ACHN (cell line): ENCODE measurements at regions not wholly inside any gene's neighbourhood (a gene's known extent, or its start where the extent isn't known, plus 50 kb on each side); places are given as distances from the start of the nearest gene placed in this dataset.
A peak's percentile ranks its signal among the peaks of the same experiment; 100 is the strongest.

Source experiments
- DNase-seq: peaks from one replicate; pipeline ENCODE4 v3.0.0-alpha.2; 2015
- in situ Hi-C: cut with HindIII; loops from 2 replicates; pipeline ENCODE4 v1.10.0; 2017; ENCODE audit warnings: low sequenced_read_pairs, low pct_ligation_motif_present, low pct_unique_long_range_greater_than_20kb

GRCh38 chr12:91810531-91811451 is 334.9 kb downstream of the BTG1 start:
- in situ Hi-C loops: no loop called here
- no peak for DNase-seq

GRCh38 chr12:91810077-91810476 is 335.6 kb downstream of the BTG1 start:
- in situ Hi-C loops: no loop called here
- no peak for DNase-seq

GRCh38 chr12:91805031-91805430 is 340.6 kb downstream of the BTG1 start:
- DNase-seq: no peak
- in situ Hi-C loops: no loop called here

- DNase-seq: no peak
- in situ Hi-C loops: no loop called here
Observed at GRCh38 chr12:91804533-91804932, 341.1 kb downstream of the BTG1 start.

GRCh38 chr12:91801048-91801447 is 344.6 kb downstream of the BTG1 start:
- in situ Hi-C loops: no loop called here
- DNase-seq: no peak

GRCh38 chr12:91793676-91794075 is 352.0 kb downstream of the BTG1 start:
- in situ Hi-C loops: no loop called here
- DNase-seq: no peak

GRCh38 chr12:91792597-91792996 is 353.0 kb downstream of the BTG1 start:
- in situ Hi-C loops: no loop called here
- DNase-seq: no peak

- in situ Hi-C loops: no loop called here
- DNase-seq: no peak
Observed at GRCh38 chr12:91786499-91787272, 359.0 kb downstream of the BTG1 start.

- in situ Hi-C loops: no loop called here
- no peak for DNase-seq
Observed at GRCh38 chr12:91785655-91786498, 359.8 kb downstream of the BTG1 start.

- no peak for DNase-seq
- in situ Hi-C loops: no loop called here
Observed at GRCh38 chr12:91781114-91781513, 364.5 kb downstream of the BTG1 start.

- in situ Hi-C loops: no loop called here
- DNase-seq: peak; percentile 91
Observed at GRCh38 chr12:91778938-91779400, 366.7 kb downstream of the BTG1 start.

- no peak for DNase-seq
- in situ Hi-C loops: no loop called here
Observed at GRCh38 chr12:91778091-91778832, 367.4 kb downstream of the BTG1 start.

- in situ Hi-C loops: no loop called here
- DNase-seq: no peak
Observed at GRCh38 chr12:91777268-91777992, 368.2 kb downstream of the BTG1 start.

- in situ Hi-C loops: no loop called here
- DNase-seq: no peak
Observed at GRCh38 chr12:91774434-91774921, 371.2 kb downstream of the BTG1 start.

GRCh38 chr12:91773749-91774429 is 371.8 kb downstream of the BTG1 start:
- DNase-seq: no peak
- in situ Hi-C loops: no loop called here

- DNase-seq: no peak
- in situ Hi-C loops: no loop called here
Observed at GRCh38 chr12:91772411-91772810, 373.2 kb downstream of the BTG1 start.

GRCh38 chr12:91769736-91770135 is 375.9 kb downstream of the BTG1 start:
- DNase-seq: no peak
- in situ Hi-C loops: no loop called here
